DMS153 (cell line): ENCODE measurements at regions not wholly inside any gene's neighbourhood (a gene's known extent, or its start where the extent isn't known, plus 50 kb on each side); places are given as distances from the start of the nearest gene placed in this dataset.
"Not testable (repeated sequence)": the region's sequence is repeated elsewhere in the genome, so short reads cannot be mapped to it uniquely, and the experiment has no call there.

Source experiments
- DNase-seq: peaks from one replicate; lab custom pipeline; 2025; lab: John Stamatoyannopoulos, UW

- not testable (repeated sequence) for DNase-seq
These were observed 53.1 kb upstream of the TMEM252 start for GRCh38 chr9:68593760-68594159.

GRCh38 chr9:68595868-68596267 lies 55.2 kb upstream of the TMEM252 start:
- DNase-seq = no peak

- no peak for DNase-seq
These were observed 56.8 kb upstream of the TMEM252 start for GRCh38 chr9:68597362-68597997.

- no peak for DNase-seq
These were observed 59.1 kb upstream of the TMEM252 start for GRCh38 chr9:68599826-68600225.

- DNase-seq = no peak
These were observed 60.4 kb upstream of the TMEM252 start for GRCh38 chr9:68601081-68601480.

- no peak for DNase-seq
These were observed 62.7 kb upstream of the TMEM252 start for GRCh38 chr9:68603371-68603770.

GRCh38 chr9:68608763-68609162 lies 68.1 kb upstream of the TMEM252 start:
- DNase-seq = no peak

GRCh38 chr9:68609901-68610415 lies 69.3 kb upstream of the TMEM252 start:
- DNase-seq = no peak

- DNase-seq = no peak
These were observed 73.4 kb upstream of the TMEM252 start for GRCh38 chr9:68614121-68614520.

- DNase-seq = not testable (repeated sequence)
These were observed 76.3 kb upstream of the TMEM252 start for GRCh38 chr9:68617011-68617410.

GRCh38 chr9:68619072-68619471 lies 78.4 kb upstream of the TMEM252 start:
- DNase-seq = no peak

GRCh38 chr9:68619636-68620035 lies 79.0 kb upstream of the TMEM252 start:
- no peak for DNase-seq

- no peak for DNase-seq
These were observed 79.5 kb upstream of the PIP5K1B start for GRCh38 chr9:68625559-68625958.

- DNase-seq = no peak
These were observed 78.5 kb upstream of the PIP5K1B start for GRCh38 chr9:68626526-68626925.

- no peak for DNase-seq
These were observed 77.9 kb upstream of the PIP5K1B start for GRCh38 chr9:68627104-68627503.

GRCh38 chr9:68627594-68627993 lies 77.4 kb upstream of the PIP5K1B start:
- DNase-seq = no peak

- DNase-seq = no peak
These were observed 76.0 kb upstream of the PIP5K1B start for GRCh38 chr9:68629042-68629441.

GRCh38 chr9:68631811-68632210 lies 73.2 kb upstream of the PIP5K1B start:
- DNase-seq = no peak

GRCh38 chr9:68637020-68637419 lies 68.0 kb upstream of the PIP5K1B start:
- DNase-seq = peak; percentile 94

GRCh38 chr9:68639261-68639660 lies 65.8 kb upstream of the PIP5K1B start:
- not testable (repeated sequence) for DNase-seq

- DNase-seq = no peak
These were observed 64.5 kb upstream of the PIP5K1B start for GRCh38 chr9:68640421-68641089.

- no peak for DNase-seq
These were observed 60.9 kb upstream of the PIP5K1B start for GRCh38 chr9:68643901-68644809.

GRCh38 chr9:68644831-68645230 lies 60.2 kb upstream of the PIP5K1B start:
- no peak for DNase-seq
